ENCODE measurements at regions not wholly inside any gene's neighbourhood (a gene's known extent, or its start where the extent isn't known, plus 50 kb on each side); places are given as distances from the start of the nearest gene placed in this dataset.

- TF ChIP-seq CTCF (IDR thresholded peaks at IDR 0.05) (no peak), POLR2A (IDR thresholded peaks at IDR 0.05) (no peak)
These were observed 1219.0 kb upstream of the ADGRL4 start for GRCh38 chr1:80225510-80225909.

Data from adrenal gland (tissue), 5 donors.